Vagina (tissue), 2 donors: ENCODE measurements at regions not wholly inside any gene's neighbourhood (a gene's known extent, or its start where the extent isn't known, plus 50 kb on each side); places are given as distances from the start of the nearest gene placed in this dataset.

Source experiments
- CTCF ChIP-seq, 3 experiments: fragments of 450-650 bp in 2 of 3; fragments of 200-600 bp in 1 of 3; sonication (generic) in 1 of 3; IDR thresholded peaks; one replicate each; pipeline ENCODE4 v1.5.1; 2017 to 2019; ENCODE audit warnings: antibody characterized with exemption in 3 of 3, mild to moderate bottlenecking in 2 of 3, moderate library complexity in 2 of 3
- POLR2A ChIP-seq, 2 donors: fragments of 450-650 bp; IDR thresholded peaks; one replicate each; pipeline ENCODE4 v1.6.1; 2017; ENCODE audit warnings: antibody characterized with exemption in 2 of 2, mild to moderate bottlenecking in 2 of 2, moderate library complexity in 2 of 2
- POLR2AphosphoS5 ChIP-seq, 2 donors: sonication (generic); formaldehyde crosslinking; IDR thresholded peaks; one replicate each; pipeline ENCODE4 v1.9.0; 2017; ENCODE audit warnings: antibody characterized with exemption in 2 of 2, mild to moderate bottlenecking in 2 of 2, low read depth in 1 of 2; ENCODE audit not compliant: insufficient read depth in 1 of 2

- TF ChIP-seq CTCF (IDR thresholded peaks at IDR 0.05) = no peak
- no peak for TF ChIP-seq POLR2AphosphoS5 (IDR thresholded peaks at IDR 0.05; ENCODE audit: insufficient read depth in 1 of 2, low read depth in 1 of 2)
- no peak for TF ChIP-seq POLR2A (IDR thresholded peaks at IDR 0.05)
Measured at GRCh38 chr16:54431997-54432896, 145.7 kb upstream of the IRX3 start.
